Activated CD8-positive, alpha-beta memory T cell treated with anti-CD3 and anti-CD28 coated beads, Interleukin-2, amount 50 U/mL, for 24 hours (primary cell): ENCODE measurements at regions not wholly inside any gene's neighbourhood (a gene's known extent, or its start where the extent isn't known, plus 50 kb on each side); places are given as distances from the start of the nearest gene placed in this dataset.
"Not testable (repeated sequence)": the region's sequence is repeated elsewhere in the genome, so short reads cannot be mapped to it uniquely, and the experiment has no call there.

Source experiments
- DNase-seq: peaks from one replicate; pipeline ENCODE4 v3.0.0-alpha.2; 2020; ENCODE audit errors: extremely low read depth

GRCh38 chr13:79913141-79913827 is 427.6 kb downstream of the SPRY2 start:
- no peak for DNase-seq

GRCh38 chr13:79912403-79912802 is 428.5 kb downstream of the SPRY2 start:
- no peak for DNase-seq

GRCh38 chr13:79910875-79911540 is 429.9 kb downstream of the SPRY2 start:
- DNase-seq: no peak

GRCh38 chr13:79909644-79910043 is 428.7 kb downstream of the NDFIP2 start:
- DNase-seq: no peak

GRCh38 chr13:79908381-79908780 is 427.4 kb downstream of the NDFIP2 start:
- DNase-seq: no peak

- no peak for DNase-seq
Observed at GRCh38 chr13:79907527-79907926, 426.6 kb downstream of the NDFIP2 start.

GRCh38 chr13:79906345-79906744 is 425.4 kb downstream of the NDFIP2 start:
- DNase-seq: no peak

GRCh38 chr13:79905018-79905417 is 424.1 kb downstream of the NDFIP2 start:
- no peak for DNase-seq

- no peak for DNase-seq
Observed at GRCh38 chr13:79904581-79904980, 423.6 kb downstream of the NDFIP2 start.

- no peak for DNase-seq
Observed at GRCh38 chr13:79901336-79901735, 420.4 kb downstream of the NDFIP2 start.

GRCh38 chr13:79900356-79900755 is 419.4 kb downstream of the NDFIP2 start:
- no peak for DNase-seq

GRCh38 chr13:79898996-79899395 is 418.0 kb downstream of the NDFIP2 start:
- DNase-seq: no peak

GRCh38 chr13:79898202-79898826 is 417.4 kb downstream of the NDFIP2 start:
- DNase-seq: no peak

GRCh38 chr13:79896851-79897250 is 415.9 kb downstream of the NDFIP2 start:
- DNase-seq: no peak

- no peak for DNase-seq
Observed at GRCh38 chr13:79895416-79895815, 414.5 kb downstream of the NDFIP2 start.

- DNase-seq: not testable (repeated sequence)
Observed at GRCh38 chr13:79887278-79887677, 406.3 kb downstream of the NDFIP2 start.

- DNase-seq: no peak
Observed at GRCh38 chr13:79886601-79887000, 405.6 kb downstream of the NDFIP2 start.

GRCh38 chr13:79884890-79885289 is 403.9 kb downstream of the NDFIP2 start:
- no peak for DNase-seq

GRCh38 chr13:79883216-79883615 is 402.3 kb downstream of the NDFIP2 start:
- no peak for DNase-seq

- no peak for DNase-seq
Observed at GRCh38 chr13:79880818-79881217, 399.9 kb downstream of the NDFIP2 start.

- no peak for DNase-seq
Observed at GRCh38 chr13:79874396-79875360, 393.7 kb downstream of the NDFIP2 start.

GRCh38 chr13:79871594-79871993 is 390.6 kb downstream of the NDFIP2 start:
- no peak for DNase-seq
